ENCODE measurements at regions not wholly inside any gene's neighbourhood (a gene's known extent, or its start where the extent isn't known, plus 50 kb on each side); places are given as distances from the start of the nearest gene placed in this dataset.

GRCh38 chr11:45572354-45573123 is 92.9 kb downstream of the CHST1 start:
- no peaks in the 10 kb centered on the region for H3K9me3 Mint-ChIP-seq
- no peak overlapping the region for H3K4me3 Mint-ChIP-seq
- no peak for DNase-seq
- CTCF ChIA-PET = no interaction called here
- peaks cover 10% of the 10 kb centered on the region for H3K27me3 Mint-ChIP-seq (ENCODE audit: low read depth)
- no peaks in the 10 kb centered on the region for H3K36me3 Mint-ChIP-seq (ENCODE audit: low read depth)
- no peak overlapping the region for H3K27ac Mint-ChIP-seq
- intact Hi-C loops (cut with micrococcal nuclease) = no loop called here
- H3K4me1 Mint-ChIP-seq (ENCODE audit: low read depth) = no peaks in the 10 kb centered on the region

DNA sequence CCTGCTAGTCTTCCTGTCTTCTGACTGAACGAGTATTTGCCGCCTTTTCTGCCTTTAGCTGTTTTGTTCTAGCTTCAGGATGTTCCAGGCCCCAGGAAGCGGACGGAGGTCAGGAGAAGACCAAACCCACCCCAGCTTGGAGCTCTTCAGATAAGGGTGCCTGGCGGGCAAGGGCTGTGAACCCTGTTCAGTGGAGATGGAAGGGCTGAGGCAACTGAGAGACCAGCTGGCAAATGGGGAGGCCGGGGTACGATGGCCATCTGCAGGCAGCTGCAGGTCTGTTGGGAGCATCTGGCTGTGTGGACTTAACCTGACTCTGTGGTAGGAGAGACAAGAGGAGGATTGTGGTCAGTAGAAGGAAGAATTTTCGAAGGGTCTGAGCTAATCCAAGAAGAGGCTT is 95.6 kb downstream of the CHST1 start:
- CTCF ChIA-PET = no interaction called here
- Mint-ChIP-seq H3K27me3 (ENCODE audit: low read depth) (peaks cover 2% of the 10 kb centered on the region), H3K9me3 (no peaks in the 10 kb centered on the region), H3K4me3 (no peak overlapping the region), H3K4me1 (ENCODE audit: low read depth) (no peaks in the 10 kb centered on the region), H3K27ac (no peak overlapping the region), H3K36me3 (ENCODE audit: low read depth) (no peaks in the 10 kb centered on the region)
- intact Hi-C loops (cut with micrococcal nuclease) = no loop called here
- DNase-seq = no peak

DNA sequence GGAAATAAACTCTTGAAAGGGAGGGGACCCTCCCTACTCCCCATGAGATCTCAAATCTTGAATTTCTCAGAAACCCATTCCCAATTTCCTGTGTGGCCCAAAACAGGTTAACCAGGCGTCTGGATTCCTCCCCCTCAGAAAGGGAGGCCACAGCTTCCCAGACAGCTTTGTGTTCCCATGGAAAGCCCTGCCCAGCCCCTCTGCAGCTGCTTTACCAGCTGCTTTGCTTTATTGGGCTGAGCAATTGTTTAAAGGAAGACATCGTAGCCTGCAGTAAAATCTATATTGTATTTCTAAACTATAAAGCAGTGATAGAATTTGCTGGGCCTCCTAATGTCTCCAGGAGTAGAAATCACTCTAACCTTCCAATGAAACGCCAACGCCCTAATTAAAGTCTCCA is 97.4 kb downstream of the CHST1 start:
- no peak overlapping the region for H3K27ac Mint-ChIP-seq
- no peaks in the 10 kb centered on the region for H3K36me3 Mint-ChIP-seq (ENCODE audit: low read depth)
- H3K4me1 Mint-ChIP-seq (ENCODE audit: low read depth) = no peaks in the 10 kb centered on the region
- CTCF ChIA-PET = no interaction called here
- no peak overlapping the region for H3K4me3 Mint-ChIP-seq
- H3K9me3 Mint-ChIP-seq = no peaks in the 10 kb centered on the region
- peaks cover 2% of the 10 kb centered on the region for H3K27me3 Mint-ChIP-seq (ENCODE audit: low read depth)
- DNase-seq = no peak
- intact Hi-C loops (cut with micrococcal nuclease) = no loop called here

DNA sequence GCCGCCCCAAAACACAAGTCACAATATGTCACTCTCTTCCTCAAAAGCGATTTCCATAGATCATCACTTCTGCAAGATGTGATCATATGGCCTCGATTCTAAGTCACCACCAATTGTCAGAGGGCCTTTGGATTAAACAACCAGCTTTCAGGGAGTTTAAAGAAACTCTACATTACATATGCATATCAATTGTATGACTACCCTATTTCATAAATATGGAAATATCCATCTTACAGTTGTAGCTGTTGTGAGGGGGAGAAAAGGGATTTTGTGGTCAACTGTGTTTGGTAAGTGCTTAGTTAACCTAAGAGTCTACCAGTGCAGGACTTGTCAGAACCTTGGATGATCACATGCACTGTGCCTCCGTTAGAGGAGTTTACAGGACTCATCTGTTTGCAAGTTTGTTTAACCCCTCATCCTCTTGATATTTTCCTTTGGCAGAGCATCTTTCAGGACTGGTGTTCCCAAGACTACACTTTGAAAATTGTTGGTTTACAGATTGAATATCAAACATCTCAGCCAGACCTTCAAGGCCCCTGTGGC is 99.9 kb downstream of the CHST1 start:
- Mint-ChIP-seq H3K27ac (no peak overlapping the region), H3K9me3 (no peaks in the 10 kb centered on the region), H3K4me1 (ENCODE audit: low read depth) (no peaks in the 10 kb centered on the region), H3K4me3 (no peak overlapping the region), H3K36me3 (ENCODE audit: low read depth) (no peaks in the 10 kb centered on the region), H3K27me3 (ENCODE audit: low read depth) (peaks cover 1% of the 10 kb centered on the region)
- CTCF ChIA-PET = no interaction called here
- no peak for DNase-seq
- intact Hi-C loops (cut with micrococcal nuclease) = no loop called here

DNA sequence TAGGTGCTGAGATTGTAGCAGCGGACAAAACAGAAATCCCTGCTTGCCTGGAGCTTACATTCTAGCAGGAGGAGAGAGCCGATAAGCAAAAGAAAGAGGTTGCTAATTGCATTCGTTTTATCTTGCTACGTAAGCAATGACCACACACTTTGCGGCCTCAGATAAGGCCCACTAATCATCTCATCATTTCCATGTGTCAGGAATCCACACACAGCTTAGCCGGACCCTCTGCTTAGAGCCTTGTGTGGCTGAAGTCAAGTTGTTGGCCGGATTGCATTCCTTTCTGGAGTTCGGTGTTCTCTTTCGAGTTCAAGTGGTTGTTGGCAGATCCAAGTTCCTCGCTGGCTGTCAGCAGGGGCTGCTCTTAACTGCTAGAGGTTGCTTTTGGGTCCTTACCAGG is 101.6 kb downstream of the CHST1 start:
- no peaks in the 10 kb centered on the region for H3K36me3 Mint-ChIP-seq (ENCODE audit: low read depth)
- no peaks in the 10 kb centered on the region for H3K9me3 Mint-ChIP-seq
- H3K27ac Mint-ChIP-seq = no peak overlapping the region
- CTCF ChIA-PET = no interaction called here
- H3K4me1 Mint-ChIP-seq (ENCODE audit: low read depth) = no peaks in the 10 kb centered on the region
- no peak for DNase-seq
- peaks cover 5% of the 10 kb centered on the region for H3K27me3 Mint-ChIP-seq (ENCODE audit: low read depth)
- no peak overlapping the region for H3K4me3 Mint-ChIP-seq
- intact Hi-C loops (cut with micrococcal nuclease) = no loop called here

DNA sequence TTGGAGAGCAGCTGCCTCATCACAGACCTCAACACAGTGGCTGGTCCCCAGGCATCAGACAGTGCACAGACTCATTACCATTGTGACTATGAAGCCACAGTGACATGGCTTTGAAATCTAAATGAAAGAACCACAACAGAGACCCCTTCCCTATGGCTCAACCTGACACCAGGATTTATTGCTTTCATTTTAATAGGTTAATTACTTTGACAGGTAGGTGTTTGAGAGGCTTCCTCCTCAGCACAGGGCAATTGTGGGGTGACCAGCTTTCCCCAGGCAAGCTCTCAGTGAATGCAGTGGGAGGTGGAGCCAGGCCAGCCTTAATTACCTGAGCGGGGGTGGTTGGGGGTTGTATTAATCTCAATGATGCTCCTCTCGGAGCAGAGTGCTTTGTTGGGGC is 102.3 kb downstream of the CHST1 start:
- Mint-ChIP-seq H3K4me1 (ENCODE audit: low read depth) (no peaks in the 10 kb centered on the region), H3K27ac (no peak overlapping the region), H3K9me3 (no peaks in the 10 kb centered on the region), H3K36me3 (ENCODE audit: low read depth) (no peaks in the 10 kb centered on the region), H3K27me3 (ENCODE audit: low read depth) (peaks cover 5% of the 10 kb centered on the region), H3K4me3 (no peak overlapping the region)
- DNase-seq = no peak
- intact Hi-C loops (cut with micrococcal nuclease) = no loop called here
- CTCF ChIA-PET = interaction anchor here (0.6 kb wide), 1 partner anchor 192 kb away, joined by 6 read pairs; no protein-coding TSS in a partner anchor

DNA sequence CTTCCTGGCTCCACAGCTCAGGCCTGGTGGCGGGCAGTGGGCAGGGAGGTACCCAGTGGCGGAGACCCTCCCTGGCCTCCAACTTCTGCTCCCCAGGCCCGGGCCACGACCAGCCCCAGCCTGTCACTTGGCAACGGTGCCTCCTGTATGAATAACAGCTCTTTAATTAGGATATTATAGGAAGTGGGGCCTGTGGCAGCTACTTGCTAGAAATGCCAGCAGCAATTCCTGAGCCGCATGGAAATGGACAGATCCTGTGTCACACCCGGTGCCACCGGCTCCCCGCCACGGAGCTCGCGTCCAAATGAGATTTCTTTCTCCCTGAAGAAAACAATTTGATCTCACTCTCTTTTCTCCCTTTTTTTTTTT is 104.5 kb downstream of the CHST1 start:
- CTCF ChIA-PET = no interaction called here
- no peak overlapping the region for H3K4me3 Mint-ChIP-seq
- H3K9me3 Mint-ChIP-seq = peaks cover 6% of the 10 kb centered on the region
- intact Hi-C loops (cut with micrococcal nuclease) = no loop called here
- H3K36me3 Mint-ChIP-seq (ENCODE audit: low read depth) = no peaks in the 10 kb centered on the region
- no peaks in the 10 kb centered on the region for H3K4me1 Mint-ChIP-seq (ENCODE audit: low read depth)
- peaks cover 8% of the 10 kb centered on the region for H3K27me3 Mint-ChIP-seq (ENCODE audit: low read depth)
- no peak for DNase-seq
- no peak overlapping the region for H3K27ac Mint-ChIP-seq

- no peaks in the 10 kb centered on the region for H3K4me1 Mint-ChIP-seq (ENCODE audit: low read depth)
- H3K36me3 Mint-ChIP-seq (ENCODE audit: low read depth) = no peaks in the 10 kb centered on the region
- no peak overlapping the region for H3K4me3 Mint-ChIP-seq
- peaks cover 6% of the 10 kb centered on the region for H3K9me3 Mint-ChIP-seq
- CTCF ChIA-PET = no interaction called here
- peaks cover 8% of the 10 kb centered on the region for H3K27me3 Mint-ChIP-seq (ENCODE audit: low read depth)
- intact Hi-C loops (cut with micrococcal nuclease) = no loop called here
- no peak overlapping the region for H3K27ac Mint-ChIP-seq
- DNase-seq = no peak
Observed at GRCh38 chr11:45560155-45560912, 105.1 kb downstream of the CHST1 start.

DNA sequence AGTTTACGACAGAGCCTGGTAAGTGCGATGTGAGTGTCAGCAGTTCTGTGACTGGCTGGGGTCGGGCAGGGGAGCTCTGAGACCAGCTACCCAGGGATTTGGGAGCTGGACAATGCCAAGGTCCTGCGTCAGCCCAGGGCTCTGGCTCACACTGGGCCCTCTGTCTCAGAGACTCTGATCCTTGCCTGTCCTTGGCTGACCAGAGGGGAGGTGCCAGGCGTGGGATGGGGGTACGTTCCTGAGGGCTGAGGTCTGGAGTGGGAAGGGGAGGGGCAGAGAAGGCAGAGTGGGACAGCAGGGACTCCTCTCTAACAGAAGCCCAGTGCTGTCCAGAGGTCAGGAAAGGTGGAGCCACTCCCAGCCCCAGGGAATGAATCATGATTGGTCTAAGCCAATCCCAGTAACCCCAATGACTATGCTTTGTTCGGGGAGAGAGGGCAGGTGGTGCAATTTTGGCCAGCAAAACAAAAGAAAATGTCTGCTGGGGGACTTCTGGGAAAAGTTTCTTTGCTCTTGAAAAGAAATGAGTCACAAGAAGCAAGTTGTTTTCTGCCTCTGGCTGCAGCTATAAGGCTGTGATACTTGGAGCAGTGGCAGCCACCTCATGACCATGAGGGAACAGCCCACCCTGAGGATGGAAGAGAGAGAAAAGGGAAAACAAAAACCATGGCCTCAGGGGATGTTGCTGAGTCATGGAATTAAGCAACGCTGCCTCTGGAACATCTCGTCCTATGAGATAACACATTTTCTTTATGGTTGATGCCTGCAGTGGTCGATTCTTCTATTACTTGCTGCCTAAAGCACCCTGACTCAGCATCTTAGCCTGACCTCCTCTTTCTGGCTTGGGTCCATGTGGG is 108.3 kb downstream of the CHST1 start:
- DNase-seq = no peak
- CTCF ChIA-PET = no interaction called here
- Mint-ChIP-seq H3K4me3 (no peak overlapping the region), H3K27ac (no peak overlapping the region), H3K4me1 (ENCODE audit: low read depth) (no peaks in the 10 kb centered on the region), H3K9me3 (peaks cover 6% of the 10 kb centered on the region), H3K36me3 (ENCODE audit: low read depth) (no peaks in the 10 kb centered on the region), H3K27me3 (ENCODE audit: low read depth) (peaks cover 8% of the 10 kb centered on the region)
- intact Hi-C loops (cut with micrococcal nuclease) = no loop called here

- no peak for DNase-seq
- CTCF ChIA-PET = no interaction called here
- Mint-ChIP-seq H3K27me3 (ENCODE audit: low read depth) (peaks cover 3% of the 10 kb centered on the region), H3K9me3 (peaks cover 6% of the 10 kb centered on the region), H3K27ac (no peak overlapping the region), H3K36me3 (ENCODE audit: low read depth) (no peaks in the 10 kb centered on the region), H3K4me3 (no peak overlapping the region), H3K4me1 (ENCODE audit: low read depth) (no peaks in the 10 kb centered on the region)
- intact Hi-C loops (cut with micrococcal nuclease) = no loop called here
Observed at GRCh38 chr11:45554230-45554967, 111.0 kb downstream of the CHST1 start.

DNA sequence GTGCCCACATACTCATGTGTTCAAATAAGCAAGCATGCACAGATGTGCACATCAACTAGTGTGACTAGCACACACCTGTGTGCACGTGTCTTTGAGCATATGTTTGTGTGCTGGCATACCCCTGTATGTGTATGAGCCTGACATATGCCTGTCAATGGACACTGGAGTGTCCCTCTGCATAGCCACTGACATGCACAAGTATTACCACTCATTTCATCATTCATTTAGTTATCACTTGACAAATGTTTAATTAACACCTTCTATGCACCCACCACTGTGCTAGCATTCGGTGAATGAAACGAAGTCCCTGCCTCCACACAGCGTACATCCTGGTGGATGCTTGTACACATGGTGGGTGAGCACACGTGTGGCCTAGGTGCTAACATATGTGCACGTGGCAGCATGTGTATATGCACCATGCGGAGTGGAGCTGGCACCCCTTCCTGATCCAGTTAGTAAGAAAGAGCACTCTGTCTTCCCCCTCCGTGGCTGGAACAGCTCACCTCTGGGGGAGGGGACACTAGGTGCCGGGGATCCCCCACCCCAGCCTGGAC is 112.0 kb downstream of the CHST1 start:
- Mint-ChIP-seq H3K9me3 (peaks cover 6% of the 10 kb centered on the region), H3K36me3 (ENCODE audit: low read depth) (no peaks in the 10 kb centered on the region), H3K4me1 (ENCODE audit: low read depth) (no peaks in the 10 kb centered on the region), H3K4me3 (no peak overlapping the region), H3K27me3 (ENCODE audit: low read depth) (peaks cover 3% of the 10 kb centered on the region), H3K27ac (no peak overlapping the region)
- intact Hi-C loops (cut with micrococcal nuclease) = no loop called here
- DNase-seq = no peak
- CTCF ChIA-PET = no interaction called here

All from activated naive CD4-positive, alpha-beta T cell treated with anti-CD3 and anti-CD28 coated beads for 36 hours (primary cell).